Esophagus squamous epithelium (tissue), 5 donors: ENCODE measurements at regions not wholly inside any gene's neighbourhood (a gene's known extent, or its start where the extent isn't known, plus 50 kb on each side); places are given as distances from the start of the nearest gene placed in this dataset.
"Not testable (repeated sequence)": the region's sequence is repeated elsewhere in the genome, so short reads cannot be mapped to it uniquely, and the experiment has no call there.

Experiments used
- DNase-seq: peaks from one replicate; lab custom pipeline; 2025; lab: John Stamatoyannopoulos, UW
- H3K27ac ChIP-seq, 4 donors: fragments of 200-600 bp; sonication (generic); one replicate each; pipeline ENCODE4 v1.5.1; 2016 to 2019; ENCODE audit warnings: mild to moderate bottlenecking in 1 of 4
- H3K27me3 ChIP-seq, 4 donors: fragments of 200-600 bp; sonication (generic); 1 replicate in 3 of 4; 2 replicates in 1 of 4; pipeline versions ENCODE4 v1.5.1 to v1.6.0; 2017 to 2021; ENCODE audit warnings: antibody characterized with exemption in 1 of 4
- H3K36me3 ChIP-seq, 3 donors: fragments of 200-600 bp; sonication (generic); one replicate each; pipeline ENCODE4 v1.5.1; 2016 to 2019
- H3K4me1 ChIP-seq, 3 donors: fragments of 200-600 bp; sonication (generic); one replicate each; pipeline ENCODE4 v1.5.1; 2017 to 2019
- H3K4me3 ChIP-seq, 4 donors: fragments of 200-600 bp; sonication (generic); 1 replicate in 3 of 4; 2 replicates in 1 of 4; pipeline ENCODE4 v1.5.1; 2016 to 2019; ENCODE audit warnings: mild to moderate bottlenecking in 2 of 4, moderate library complexity in 1 of 4
- H3K9me3 ChIP-seq, 3 donors: fragments of 200-600 bp; sonication (generic); one replicate each; pipeline ENCODE4 v1.5.1; 2016 to 2019
- CTCF ChIP-seq, 6 experiments: fragments of 450-650 bp in 4 of 6; fragments of 200-600 bp in 2 of 6; sonication (generic) in 2 of 6; IDR thresholded peaks; one replicate each; pipeline ENCODE4 v1.5.1; 2016 to 2019; ENCODE audit warnings: antibody characterized with exemption in 6 of 6, mild to moderate bottlenecking in 4 of 6, moderate library complexity in 4 of 6
- POLR2A ChIP-seq, 4 donors: fragments of 450-650 bp; IDR thresholded peaks; one replicate each; pipeline ENCODE4 v1.6.1; 2017; ENCODE audit warnings: antibody characterized with exemption in 4 of 4, mild to moderate bottlenecking in 4 of 4, moderate library complexity in 3 of 4
- WGBS, 2 donors: methylation state at CpG; one replicate each; pipeline ENCODE4 v1.1.5; 2018; 5-methylcytosine and 5-hydroxymethylcytosine counted together
- intact Hi-C: fragments of 100-400 bp; cut with DNase I; formaldehyde crosslinking; loops from one replicate; pipeline ENCODE4 v1.15.0; 2022
- donor health status: DM: yes; HTN: yes; CAD: no.

- no peak overlapping the region for H3K27ac ChIP-seq
- intact Hi-C loops = no loop called here
- no peak for DNase-seq
- no peaks in the 10 kb centered on the region for H3K27me3 ChIP-seq
- H3K9me3 ChIP-seq = no peaks in the 10 kb centered on the region
- no peak overlapping the region for H3K4me3 ChIP-seq
- no peaks in the 10 kb centered on the region for H3K4me1 ChIP-seq
- 48 to 63% methylated on average over 3 of the region's 3 CpGs for WGBS, 2 donors
- H3K36me3 ChIP-seq = no peaks in the 10 kb centered on the region
- TF ChIP-seq POLR2A (IDR thresholded peaks at IDR 0.05) (no peak), CTCF (IDR thresholded peaks at IDR 0.05) (no peak)
Observed at GRCh38 chr2:192960945-192961344, 766.2 kb upstream of the TMEFF2 start.

- H3K4me1 ChIP-seq, H3K9me3 ChIP-seq, H3K27ac ChIP-seq, DNase-seq, H3K4me3 ChIP-seq, H3K36me3 ChIP-seq, intact Hi-C loops, H3K27me3 ChIP-seq: not testable (repeated sequence)
- WGBS, 2 donors = 57 to 79% methylated on average over 5 to 7 of the region's 7 CpGs
Observed at GRCh38 chr2:192958615-192959014, 763.9 kb upstream of the TMEFF2 start.

- no peak overlapping the region for H3K4me3 ChIP-seq
- TF ChIP-seq POLR2A (IDR thresholded peaks at IDR 0.05) (no peak), CTCF (IDR thresholded peaks at IDR 0.05) (no peak)
- DNase-seq = no peak
- no peaks in the 10 kb centered on the region for H3K9me3 ChIP-seq
- H3K4me1 ChIP-seq = no peaks in the 10 kb centered on the region
- H3K27me3 ChIP-seq = no peaks in the 10 kb centered on the region
- 34 to 51% methylated on average over 4 to 5 of the region's 5 CpGs for WGBS, 2 donors
- no peak overlapping the region for H3K27ac ChIP-seq
- intact Hi-C loops = no loop called here
- no peaks in the 10 kb centered on the region for H3K36me3 ChIP-seq
Observed at GRCh38 chr2:192957425-192957824, 762.7 kb upstream of the TMEFF2 start.

GRCh38 chr2:192953116-192953515, 758.4 kb upstream of the TMEFF2 start:
- Histone ChIP-seq H3K4me3 (no peak overlapping the region), H3K36me3 (no peaks in the 10 kb centered on the region), H3K27ac (no peak overlapping the region), H3K9me3 (no peaks in the 10 kb centered on the region), H3K4me1 (no peaks in the 10 kb centered on the region), H3K27me3 (no peaks in the 10 kb centered on the region)
- WGBS, 2 donors = 83 to 91% methylated on average over 1 of the region's 1 CpG
- DNase-seq = no peak
- TF ChIP-seq CTCF (IDR thresholded peaks at IDR 0.05) = no peak
- no peak for TF ChIP-seq POLR2A (IDR thresholded peaks at IDR 0.05)
- intact Hi-C loops = no loop called here

- no peak for DNase-seq
- intact Hi-C loops = no loop called here
- Histone ChIP-seq H3K4me3 (no peak overlapping the region), H3K36me3 (no peaks in the 10 kb centered on the region), H3K4me1 (no peaks in the 10 kb centered on the region), H3K27ac (no peak overlapping the region), H3K9me3 (no peaks in the 10 kb centered on the region), H3K27me3 (no peaks in the 10 kb centered on the region)
- 61 to 71% methylated on average over 2 of the region's 2 CpGs for WGBS, 2 donors
- no peak for TF ChIP-seq POLR2A (IDR thresholded peaks at IDR 0.05)
- TF ChIP-seq CTCF (IDR thresholded peaks at IDR 0.05) = no peak
Observed at GRCh38 chr2:192952245-192952644, 757.5 kb upstream of the TMEFF2 start.

- Histone ChIP-seq H3K27ac (no peak overlapping the region), H3K4me1 (no peaks in the 10 kb centered on the region), H3K9me3 (no peaks in the 10 kb centered on the region), H3K36me3 (no peaks in the 10 kb centered on the region), H3K4me3 (no peak overlapping the region), H3K27me3 (no peaks in the 10 kb centered on the region)
- no peak for DNase-seq
- TF ChIP-seq POLR2A (IDR thresholded peaks at IDR 0.05) = no peak
- TF ChIP-seq CTCF (IDR thresholded peaks at IDR 0.05) = no peak
- intact Hi-C loops = no loop called here
- WGBS, 2 donors = 54 to 58% methylated on average over 3 of the region's 3 CpGs
Observed at GRCh38 chr2:192948316-192948715, 753.6 kb upstream of the TMEFF2 start.
